Stimulated activated CD8-positive, alpha-beta memory T cell treated with anti-CD3 and anti-CD28 coated beads, Interleukin-4, amount 100 ng/mL, for 24 hours (primary cell): ENCODE measurements at regions not wholly inside any gene's neighbourhood (a gene's known extent, or its start where the extent isn't known, plus 50 kb on each side); places are given as distances from the start of the nearest gene placed in this dataset.

Experiments used
- DNase-seq: peaks from one replicate; pipeline ENCODE4 v3.0.0-alpha.2; 2020; ENCODE audit warnings: low read depth

DNA sequence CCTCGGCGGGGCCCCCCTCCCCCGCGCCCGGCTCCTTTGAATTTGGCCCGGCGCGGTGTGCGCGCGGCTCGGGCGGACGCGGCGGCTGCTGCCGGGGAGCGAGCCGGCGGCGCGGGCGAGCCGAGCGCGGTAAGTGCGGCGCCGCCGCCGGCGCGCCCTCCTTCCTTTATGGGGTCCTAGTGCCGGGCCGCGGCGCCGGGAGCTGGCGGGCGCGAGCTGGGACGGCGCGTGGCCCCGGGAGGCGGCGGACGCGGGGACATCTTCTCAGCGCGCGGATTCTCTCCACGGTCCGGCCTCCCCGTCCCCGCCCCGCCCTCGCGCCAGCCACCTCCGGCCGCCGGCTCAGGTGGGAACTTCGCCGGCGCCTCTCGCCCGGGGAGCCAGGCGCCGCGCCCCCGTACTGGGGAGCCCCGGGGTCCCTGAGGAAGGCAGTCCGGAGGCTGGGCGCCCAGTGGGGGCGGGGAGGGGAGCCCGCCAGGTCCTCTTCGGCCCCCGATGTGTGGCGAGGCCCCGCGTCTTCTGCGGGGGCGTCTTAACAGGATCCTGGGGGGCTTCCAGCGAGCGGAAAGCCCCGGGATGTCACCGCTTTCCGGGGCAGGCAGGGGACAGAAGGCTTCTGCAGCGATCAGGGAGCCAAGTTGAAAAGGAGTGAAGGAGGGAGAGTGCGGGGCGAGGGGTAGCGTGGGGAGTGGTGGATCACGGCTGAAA is 98.4 kb upstream of the TENM3 start:
- no peak for DNase-seq

- DNase-seq = no peak
Observed at GRCh38 chr4:182145334-182145905, 97.8 kb upstream of the TENM3 start.

DNA sequence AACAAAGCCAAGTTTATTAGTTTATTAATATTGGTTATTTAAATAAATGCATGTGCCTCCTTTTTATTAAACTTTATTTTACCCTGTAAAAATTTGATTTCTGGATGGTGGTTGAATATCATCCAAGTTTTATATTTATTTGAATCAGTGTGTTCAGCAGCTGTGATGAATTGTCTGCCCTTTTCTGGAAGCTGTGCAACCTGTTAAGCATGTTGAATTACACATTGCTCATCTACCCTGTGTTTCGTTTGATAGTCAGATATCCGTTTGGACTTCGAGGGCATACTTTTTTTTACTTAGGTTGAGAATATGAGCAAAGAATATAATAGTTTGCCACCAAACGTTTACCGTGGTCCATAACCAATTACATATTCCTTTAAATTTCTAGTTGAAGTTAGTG is 95.8 kb upstream of the TENM3 start:
- DNase-seq = no peak

- DNase-seq = no peak
Observed at GRCh38 chr4:182150645-182151044, 92.6 kb upstream of the TENM3 start.

DNA sequence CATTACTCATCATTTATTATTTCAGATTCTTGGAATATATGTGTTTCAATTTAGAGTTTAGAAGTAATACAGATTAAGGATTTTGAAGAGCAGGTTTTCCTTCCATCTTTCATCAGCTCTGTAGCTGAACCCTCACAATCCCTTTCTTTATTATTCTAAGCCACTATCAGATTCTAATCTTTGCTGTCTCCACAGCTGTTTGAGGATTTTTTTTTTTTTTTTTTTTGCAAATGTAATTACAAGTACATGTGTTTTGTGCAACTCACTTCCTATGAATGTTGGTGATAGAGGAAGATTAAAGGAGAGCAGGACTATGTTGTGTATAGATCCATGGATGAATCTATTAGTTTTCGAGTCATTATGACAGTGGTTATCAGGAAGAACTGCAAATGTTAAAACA is 87.4 kb upstream of the TENM3 start:
- DNase-seq = no peak

GRCh38 chr4:182163180-182163579 is 80.0 kb upstream of the TENM3 start:
- DNase-seq = no peak

GRCh38 chr4:182169572-182169971 is 73.6 kb upstream of the TENM3 start:
- no peak for DNase-seq

DNA sequence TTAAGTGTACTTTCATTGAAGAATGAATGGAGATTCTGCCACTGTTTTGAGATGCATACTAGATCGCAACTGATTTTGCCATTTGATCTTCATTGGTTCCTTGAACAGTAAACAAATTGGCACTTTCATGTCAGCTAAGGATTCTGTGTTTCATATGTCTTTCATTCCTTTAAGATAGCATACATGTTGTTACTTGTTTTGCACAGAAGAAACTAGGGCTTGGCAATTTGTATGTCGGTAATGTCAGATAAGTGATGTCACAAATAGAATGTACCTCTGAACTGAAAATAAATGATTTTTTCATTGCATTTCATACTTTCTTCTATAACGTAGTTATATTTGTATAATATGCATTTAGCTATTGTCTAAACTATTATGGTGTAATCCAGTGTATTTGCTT is 73.2 kb upstream of the TENM3 start:
- DNase-seq = no peak

GRCh38 chr4:182170417-182170935 is 72.7 kb upstream of the TENM3 start:
- DNase-seq = no peak

DNA sequence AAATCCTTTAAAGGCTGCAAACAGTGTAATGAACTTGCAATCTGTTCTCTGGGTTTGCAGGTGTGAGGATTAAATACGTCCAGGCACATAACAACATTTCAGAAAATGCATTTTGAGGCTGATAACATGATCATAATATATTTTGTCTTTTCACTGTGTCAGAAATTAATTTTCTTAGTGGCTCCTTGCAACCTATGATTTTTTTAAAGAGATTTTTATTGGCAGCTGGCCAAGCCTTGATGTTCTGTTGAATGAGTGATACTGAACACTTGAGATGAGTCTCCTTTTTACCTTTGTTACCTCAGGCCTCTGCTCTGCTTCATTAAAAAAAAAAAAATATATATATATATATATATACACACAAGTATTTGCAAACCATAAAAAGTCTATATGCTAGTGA is 68.2 kb upstream of the TENM3 start:
- no peak for DNase-seq

- no peak for DNase-seq
Observed at GRCh38 chr4:182175788-182176519, 67.2 kb upstream of the TENM3 start.

DNA sequence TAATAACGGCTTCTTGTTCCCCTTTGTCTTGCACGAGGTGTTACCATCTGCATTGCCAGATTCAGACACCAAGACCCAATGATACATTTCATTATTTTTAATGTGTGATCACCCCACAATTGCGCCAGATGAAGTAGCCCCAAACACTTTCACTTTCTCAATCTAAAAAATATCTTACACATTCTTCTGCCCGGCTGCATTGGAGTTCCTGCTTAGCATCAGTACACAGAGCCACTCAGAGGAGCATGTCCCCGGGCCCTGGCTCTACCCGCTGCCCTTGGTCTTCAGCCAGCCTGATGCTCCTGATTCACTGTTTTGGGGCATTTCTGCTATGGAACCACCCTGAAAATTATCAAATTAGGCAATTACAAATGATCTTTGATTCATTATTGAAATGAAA is 66.0 kb upstream of the TENM3 start:
- DNase-seq = no peak

DNA sequence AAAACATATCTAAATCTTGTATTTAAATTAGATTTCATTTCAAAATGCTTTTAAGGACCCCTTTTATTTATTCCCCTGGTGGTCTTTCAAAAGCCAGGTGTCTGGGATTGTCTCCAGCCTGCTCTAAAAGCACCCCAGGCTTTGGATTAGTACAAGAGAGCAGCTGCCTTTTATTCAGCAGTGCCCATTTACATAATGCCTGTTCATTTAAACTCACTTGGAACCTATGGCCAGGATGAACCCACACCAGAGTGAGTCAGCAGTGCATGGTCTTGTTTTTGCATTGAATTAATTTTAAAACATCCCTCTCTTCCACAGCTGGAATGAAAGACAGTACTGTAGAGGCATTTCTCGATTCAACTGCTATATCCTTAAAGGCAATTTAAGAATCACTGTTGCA is 64.1 kb upstream of the TENM3 start:
- DNase-seq = no peak

GRCh38 chr4:182179751-182180150 is 63.5 kb upstream of the TENM3 start:
- DNase-seq = no peak

GRCh38 chr4:182185491-182185890 is 57.7 kb upstream of the TENM3 start:
- DNase-seq = no peak

- DNase-seq = no peak
Observed at GRCh38 chr4:182187674-182188073, 55.5 kb upstream of the TENM3 start.

- DNase-seq = no peak
Observed at GRCh38 chr4:182188622-182189021, 54.6 kb upstream of the TENM3 start.

- no peak for DNase-seq
Observed at GRCh38 chr4:182189103-182189878, 53.9 kb upstream of the TENM3 start.

- no peak for DNase-seq
Observed at GRCh38 chr4:182190306-182190705, 52.9 kb upstream of the TENM3 start.

- no peak for DNase-seq
Observed at GRCh38 chr4:182192511-182193181, 50.6 kb upstream of the TENM3 start.

- DNase-seq = no peak
Observed at GRCh38 chr4:182193311-182193710, 49.9 kb upstream of the TENM3 start.
